Upper lobe of left lung (tissue), 4 donors: ENCODE measurements at regions not wholly inside any gene's neighbourhood (a gene's known extent, or its start where the extent isn't known, plus 50 kb on each side); places are given as distances from the start of the nearest gene placed in this dataset.

ENCODE experiments used
- POLR2AphosphoS5 ChIP-seq, 2 donors: sonication (generic); formaldehyde crosslinking; IDR thresholded peaks; one replicate each; pipeline ENCODE4 v1.5.1; 2017; ENCODE audit warnings: antibody characterized with exemption in 2 of 2
- TF ChIP-seq, protein P1 (sequence below), 6 experiments: fragments of 450-650 bp in 4 of 6; fragments of 200-600 bp in 2 of 6; sonication (generic) in 2 of 6; IDR thresholded peaks; one replicate each; pipeline ENCODE4 v1.5.1; 2016 to 2019; ENCODE audit warnings: antibody characterized with exemption in 6 of 6

DNA sequence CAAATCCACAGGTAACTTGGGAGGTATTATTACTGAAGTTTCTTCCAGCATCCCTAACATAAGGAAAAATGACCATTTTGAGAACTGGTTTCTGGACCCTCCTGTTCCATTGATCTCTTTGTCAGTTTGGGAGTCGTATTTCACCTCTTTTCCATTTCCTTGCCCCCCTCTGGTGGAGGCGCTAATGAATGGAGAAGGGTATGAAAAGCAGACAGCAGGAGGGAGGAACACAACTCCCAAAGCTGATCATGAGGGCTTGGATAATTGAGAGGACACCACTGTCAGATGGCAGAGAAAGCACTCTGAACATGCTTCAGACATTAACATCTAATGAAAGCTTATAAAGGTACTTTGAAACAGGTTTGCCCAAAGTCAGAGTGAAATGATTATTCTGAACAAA, 56.6 kb upstream of the TLK1 start:
- TF ChIP-seq, protein P1, sequence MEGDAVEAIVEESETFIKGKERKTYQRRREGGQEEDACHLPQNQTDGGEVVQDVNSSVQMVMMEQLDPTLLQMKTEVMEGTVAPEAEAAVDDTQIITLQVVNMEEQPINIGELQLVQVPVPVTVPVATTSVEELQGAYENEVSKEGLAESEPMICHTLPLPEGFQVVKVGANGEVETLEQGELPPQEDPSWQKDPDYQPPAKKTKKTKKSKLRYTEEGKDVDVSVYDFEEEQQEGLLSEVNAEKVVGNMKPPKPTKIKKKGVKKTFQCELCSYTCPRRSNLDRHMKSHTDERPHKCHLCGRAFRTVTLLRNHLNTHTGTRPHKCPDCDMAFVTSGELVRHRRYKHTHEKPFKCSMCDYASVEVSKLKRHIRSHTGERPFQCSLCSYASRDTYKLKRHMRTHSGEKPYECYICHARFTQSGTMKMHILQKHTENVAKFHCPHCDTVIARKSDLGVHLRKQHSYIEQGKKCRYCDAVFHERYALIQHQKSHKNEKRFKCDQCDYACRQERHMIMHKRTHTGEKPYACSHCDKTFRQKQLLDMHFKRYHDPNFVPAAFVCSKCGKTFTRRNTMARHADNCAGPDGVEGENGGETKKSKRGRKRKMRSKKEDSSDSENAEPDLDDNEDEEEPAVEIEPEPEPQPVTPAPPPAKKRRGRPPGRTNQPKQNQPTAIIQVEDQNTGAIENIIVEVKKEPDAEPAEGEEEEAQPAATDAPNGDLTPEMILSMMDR (IDR thresholded peaks at IDR 0.05), result no peak
- no peak for TF ChIP-seq POLR2AphosphoS5 (IDR thresholded peaks at IDR 0.05)
